ENCODE measurements at regions not wholly inside any gene's neighbourhood (a gene's known extent, or its start where the extent isn't known, plus 50 kb on each side); places are given as distances from the start of the nearest gene placed in this dataset.

GRCh38 chr7:38017320-38017719, 96.9 kb downstream of the EPDR1 start:
- TF ChIP-seq CTCF (IDR thresholded peaks at IDR 0.05 in 4 of 5, conservative IDR thresholded peaks at IDR 0.05 in 1 of 5) (no peak), POLR2A (IDR thresholded peaks at IDR 0.05) (no peak)
